HG03571 (cell line): ENCODE measurements at regions not wholly inside any gene's neighbourhood (a gene's known extent, or its start where the extent isn't known, plus 50 kb on each side); places are given as distances from the start of the nearest gene placed in this dataset.
A peak's percentile ranks its signal among the peaks of the same experiment; 100 is the strongest.
"Not testable (repeated sequence)": the region's sequence is repeated elsewhere in the genome, so short reads cannot be mapped to it uniquely, and the experiment has no call there.

Source experiments
- ATAC-seq: cut with Tn5 transposase; IDR thresholded peaks from one replicate; pipeline ENCODE4 v1.9.1; 2021; ENCODE audit not compliant: unreplicated experiment

GRCh38 chr13:78876915-78877549 lies 218.1 kb upstream of the OBI1 start:
- ATAC-seq, result no peak

- no peak for ATAC-seq
Observed at GRCh38 chr13:78875792-78876580, 217.0 kb upstream of the OBI1 start.

- no peak for ATAC-seq
Observed at GRCh38 chr13:78868991-78869390, 210.0 kb upstream of the OBI1 start.

- ATAC-seq, result no peak
Observed at GRCh38 chr13:78867655-78868054, 208.7 kb upstream of the OBI1 start.

GRCh38 chr13:78866076-78866475 lies 207.1 kb upstream of the OBI1 start:
- not testable (repeated sequence) for ATAC-seq

GRCh38 chr13:78862446-78862845 lies 203.5 kb upstream of the OBI1 start:
- ATAC-seq, result no peak

GRCh38 chr13:78852709-78853108 lies 193.8 kb upstream of the OBI1 start:
- no peak for ATAC-seq

GRCh38 chr13:78845656-78846365 lies 186.9 kb upstream of the OBI1 start:
- no peak for ATAC-seq

GRCh38 chr13:78844106-78844505 lies 185.2 kb upstream of the OBI1 start:
- no peak for ATAC-seq

- no peak for ATAC-seq
Observed at GRCh38 chr13:78841358-78841963, 182.5 kb upstream of the OBI1 start.

GRCh38 chr13:78836238-78836784 lies 177.4 kb upstream of the OBI1 start:
- no peak for ATAC-seq

GRCh38 chr13:78832461-78832860 lies 173.5 kb upstream of the OBI1 start:
- ATAC-seq, result no peak

GRCh38 chr13:78830508-78830907 lies 171.6 kb upstream of the OBI1 start:
- ATAC-seq, result no peak

- no peak for ATAC-seq
Observed at GRCh38 chr13:78829821-78830220, 170.9 kb upstream of the OBI1 start.

- no peak for ATAC-seq
Observed at GRCh38 chr13:78827471-78827870, 168.5 kb upstream of the OBI1 start.

- no peak for ATAC-seq
Observed at GRCh38 chr13:78826936-78827335, 168.0 kb upstream of the OBI1 start.

- ATAC-seq, result no peak
Observed at GRCh38 chr13:78826312-78826711, 167.4 kb upstream of the OBI1 start.

- ATAC-seq, result no peak
Observed at GRCh38 chr13:78820541-78820940, 161.6 kb upstream of the OBI1 start.

GRCh38 chr13:78816592-78816991 lies 157.6 kb upstream of the OBI1 start:
- ATAC-seq, result no peak

GRCh38 chr13:78816154-78816553 lies 157.2 kb upstream of the OBI1 start:
- ATAC-seq, result no peak

GRCh38 chr13:78806457-78806856 lies 147.5 kb upstream of the OBI1 start:
- peak; percentile 62 for ATAC-seq
